H1 (cell line): ENCODE measurements at regions not wholly inside any gene's neighbourhood (a gene's known extent, or its start where the extent isn't known, plus 50 kb on each side); places are given as distances from the start of the nearest gene placed in this dataset.

Source experiments
- CTCF ChIA-PET: fragments of 300-600 bp; sonication (Branson Sonifier 250); formaldehyde crosslinking; loops from one replicate; lab custom pipeline; 2021; ENCODE audit not compliant: partially characterized antibody; lab: Charles Lee
- POLR2A ChIA-PET: fragments of 300-600 bp; sonication (Branson Sonifier 250); formaldehyde crosslinking; loops from one replicate; lab custom pipeline; 2021; ENCODE audit warnings: inconsistent platforms; ENCODE audit not compliant: partially characterized antibody; lab: Charles Lee
- DNase-seq, 2 experiments: peaks; one replicate each; pipeline versions ENCODE4 v3.0.0 to v3.0.0-alpha.2; 2010 to 2022; ENCODE audit warnings: low spot score in 2 of 2, low read depth in 1 of 2, mixed read lengths in 1 of 2
- FAIRE-seq: peaks from 2 replicates; lab custom pipeline; 2011; peaks lifted over from hg19 to GRCh38; lab: Jason Lieb, UNC
- H2AFZ ChIP-seq: 2 replicates; pipeline ENCODE4 v1.8.1; 2012; ENCODE audit warnings: low read length, inconsistent platforms
- H2AK5ac ChIP-seq: 2 replicates; pipeline ENCODE4 v1.6.1; 2013; ENCODE audit warnings: low read depth, low read length
- H2BK120ac ChIP-seq: replicated peaks from 2 replicates; pipeline ENCODE3; 2013; ENCODE audit warnings: low read depth, low read length, inconsistent platforms
- H2BK12ac ChIP-seq: 2 replicates; pipeline ENCODE4 v1.6.1; 2013; ENCODE audit warnings: low read depth, low read length
- H2BK15ac ChIP-seq: 2 replicates; pipeline ENCODE4 v1.6.1; 2013; ENCODE audit warnings: low read length
- H2BK20ac ChIP-seq: 2 replicates; pipeline ENCODE4 v1.6.1; 2013; ENCODE audit warnings: low read length
- H2BK5ac ChIP-seq: 2 replicates; pipeline ENCODE4 v1.6.1; 2013; ENCODE audit warnings: low read depth, low read length
- H3K14ac ChIP-seq: 2 replicates; pipeline ENCODE4 v1.6.1; 2013; ENCODE audit warnings: inconsistent platforms; ENCODE audit not compliant: insufficient read length
- H3K18ac ChIP-seq: 2 replicates; pipeline ENCODE4 v1.6.1; 2013; ENCODE audit warnings: low read length; ENCODE audit errors: extremely low read depth
- H3K23ac ChIP-seq: 2 replicates; pipeline ENCODE4 v1.6.1; 2013; ENCODE audit warnings: inconsistent platforms; ENCODE audit not compliant: insufficient read length
- H3K23me2 ChIP-seq: 2 replicates; pipeline ENCODE4 v1.6.1; 2013; ENCODE audit warnings: low read depth, low read length
- H3K27ac ChIP-seq: 2 replicates; pipeline ENCODE4 v1.6.1; 2011; ENCODE audit warnings: low read depth, low read length, inconsistent platforms
- H3K27me3 ChIP-seq, 4 experiments: replicated peaks in 1 of 4; 1 replicate in 1 of 4; 2 replicates in 3 of 4; pipeline versions ENCODE4 v1.6.1 to v1.8.1; 2011 to 2013; ENCODE audit warnings: low read length in 3 of 4, mild to moderate bottlenecking in 3 of 4, inconsistent platforms in 2 of 4, mixed read lengths in 2 of 4, moderate library complexity in 1 of 4; ENCODE audit not compliant: control insufficient read depth in 3 of 4, insufficient read depth in 3 of 4; ENCODE audit errors: extremely low read depth in 1 of 4
- H3K36me3 ChIP-seq, 4 experiments: 2 replicates each; pipeline versions ENCODE4 v1.6.1 to v1.8.1; 2011 to 2013; ENCODE audit warnings: mild to moderate bottlenecking in 4 of 4, low read length in 3 of 4, moderate library complexity in 2 of 4, control low read depth in 1 of 4, inconsistent platforms in 1 of 4; ENCODE audit not compliant: insufficient read depth in 4 of 4, control insufficient read depth in 2 of 4
- H3K4ac ChIP-seq: replicated peaks from 2 replicates; pipeline ENCODE3; 2013; ENCODE audit warnings: low read length, low read depth, mixed read lengths, inconsistent platforms; ENCODE audit not compliant: insufficient read length
- H3K4me1 ChIP-seq, 4 experiments: replicated peaks in 1 of 4; 1 replicate in 1 of 4; 2 replicates in 3 of 4; pipeline versions ENCODE4 v1.6.1 to v1.8.1; 2011 to 2013; ENCODE audit warnings: low read length in 3 of 4, inconsistent platforms in 2 of 4, mixed read lengths in 1 of 4; ENCODE audit not compliant: insufficient read depth in 4 of 4, control insufficient read depth in 3 of 4
- H3K4me2 ChIP-seq, 2 experiments: 2 replicates each; pipeline versions ENCODE4 v1.6.1 to v1.8.1; 2011 to 2013; ENCODE audit warnings: low read depth in 2 of 2, low read length in 2 of 2, control low read depth in 1 of 2, inconsistent platforms in 1 of 2, mild to moderate bottlenecking in 1 of 2; ENCODE audit not compliant: insufficient read depth in 1 of 2
- H3K4me3 ChIP-seq, 4 experiments: fragments of 200-600, 300-600 bp in 1 of 4; sonication (generic), shearing (Covaris generic), sonication (Bioruptor Twin) in 1 of 4; 2 replicates each; pipeline versions ENCODE4 v1.5.1 to v1.8.1; 2011 to 2016; ENCODE audit warnings: low read length in 4 of 4, low read depth in 3 of 4, control low read depth in 2 of 4, inconsistent platforms in 2 of 4, mild to moderate bottlenecking in 2 of 4, mixed read lengths in 1 of 4, moderate library complexity in 1 of 4; ENCODE audit not compliant: insufficient read depth in 2 of 4; ENCODE audit errors: extremely low read depth in 1 of 4
- H3K56ac ChIP-seq: replicated peaks from 2 replicates; pipeline ENCODE3; 2013; ENCODE audit warnings: low read depth, mild to moderate bottlenecking, mixed read lengths, low read length, inconsistent platforms; ENCODE audit not compliant: insufficient read length
- H3K79me1 ChIP-seq: 2 replicates; pipeline ENCODE4 v1.6.1; 2013; ENCODE audit warnings: low read depth, low read length, control low read depth
- H3K79me2 ChIP-seq, 2 experiments: 2 replicates each; pipeline versions ENCODE4 v1.6.1 to v1.8.1; 2012 to 2013; ENCODE audit warnings: low read length in 2 of 2, mild to moderate bottlenecking in 2 of 2, inconsistent platforms in 1 of 2; ENCODE audit not compliant: insufficient read depth in 2 of 2, control insufficient read depth in 1 of 2
- H3K9ac ChIP-seq, 4 experiments: replicated peaks in 1 of 4; 1 replicate in 1 of 4; 2 replicates in 3 of 4; pipeline versions ENCODE4 v1.6.1 to v1.8.1; 2011 to 2013; ENCODE audit warnings: low read depth in 3 of 4, low read length in 3 of 4, control low read depth in 2 of 4, mild to moderate bottlenecking in 2 of 4, moderate library complexity in 2 of 4, inconsistent platforms in 1 of 4; ENCODE audit errors: extremely low read depth in 1 of 4
- H3K9me3 ChIP-seq, 2 experiments: 2 replicates each; pipeline versions ENCODE4 v1.6.1 to v1.8.1; 2012 to 2013; ENCODE audit warnings: mild to moderate bottlenecking in 2 of 2, moderate library complexity in 2 of 2, control low read depth in 1 of 2, inconsistent platforms in 1 of 2, low read depth in 1 of 2, low read length in 1 of 2, mixed read lengths in 1 of 2; ENCODE audit not compliant: insufficient read depth in 2 of 2
- H4K20me1 ChIP-seq, 2 experiments: replicated peaks in 1 of 2; 2 replicates each; pipeline versions ENCODE3 to v1.8.1; 2011 to 2013; ENCODE audit warnings: inconsistent platforms in 2 of 2, low read length in 2 of 2, mild to moderate bottlenecking in 1 of 2; ENCODE audit not compliant: insufficient read depth in 2 of 2, control insufficient read depth in 1 of 2
- H4K5ac ChIP-seq: 2 replicates; pipeline ENCODE4 v1.6.1; 2013; ENCODE audit warnings: low read length, low read depth, mixed read lengths, inconsistent platforms; ENCODE audit not compliant: insufficient read length
- H4K8ac ChIP-seq: 2 replicates; pipeline ENCODE4 v1.8.0; 2013; ENCODE audit warnings: mild to moderate bottlenecking, moderate library complexity, low read length, inconsistent platforms; ENCODE audit not compliant: insufficient read depth; ENCODE audit errors: extremely low read depth
- H4K91ac ChIP-seq: replicated peaks from 2 replicates; pipeline ENCODE3; 2013; ENCODE audit warnings: low read length, mixed read lengths, inconsistent platforms; ENCODE audit not compliant: insufficient read length
- ATF2 ChIP-seq: IDR thresholded peaks from 2 replicates; pipeline ENCODE4 v1.6.1; 2012; ENCODE audit warnings: low read length, inconsistent platforms
- E2F6 ChIP-seq: IDR thresholded peaks from 2 replicates; pipeline ENCODE4 v1.6.1; 2012; ENCODE audit warnings: inconsistent platforms
- HDAC6 ChIP-seq: IDR thresholded peaks from one replicate; pipeline ENCODE4 v1.7.1; 2012; ENCODE audit warnings: low read depth, mild to moderate bottlenecking, inconsistent platforms, low read length, moderate library complexity
- JUN ChIP-seq: IDR thresholded peaks from 2 replicates; pipeline ENCODE4 v1.6.1; 2011; ENCODE audit warnings: low read depth, mild to moderate bottlenecking, improper control_type of control experiment, low read length
- KDM5A ChIP-seq: fragments of 200-600 bp; IDR thresholded peaks from 2 replicates; pipeline ENCODE4 v1.7.1; 2012; ENCODE audit warnings: mild to moderate bottlenecking, low read length, inconsistent platforms, mixed read lengths
- MAFK ChIP-seq: IDR thresholded peaks from 2 replicates; pipeline ENCODE4 v1.6.1; 2012; ENCODE audit warnings: low read depth, mild to moderate bottlenecking, improper control_type of control experiment, low read length
- MAX ChIP-seq: IDR thresholded peaks from 2 replicates; pipeline ENCODE4 v1.6.1; 2012; ENCODE audit warnings: inconsistent platforms
- NRF1 ChIP-seq: IDR thresholded peaks from 2 replicates; pipeline ENCODE4 v1.6.1; 2011; ENCODE audit warnings: mild to moderate bottlenecking, low read depth, low read length, improper control_type of control experiment
- SP4 ChIP-seq: IDR thresholded peaks from 2 replicates; pipeline ENCODE4 v1.6.1; 2012; ENCODE audit warnings: low read length, inconsistent platforms
- WGBS, 2 experiments: shearing (Covaris generic) in 1 of 2; methylation state at CpG; one replicate each; pipeline versions ENCODE4 v1.1.6 to v1.1.7; 2013 to 2015; ENCODE audit warnings: low lambda C conversion rate in 2 of 2, mixed read lengths in 2 of 2, inconsistent platforms in 1 of 2, low coverage in 1 of 2, missing lambda C conversion rate in 1 of 2; ENCODE audit not compliant: insufficient replicate concordance in 2 of 2, insufficient coverage in 1 of 2, insufficient read length in 1 of 2; ENCODE audit errors: extremely low coverage in 1 of 2, missing lambda C conversion rate in 1 of 2; 5-methylcytosine and 5-hydroxymethylcytosine counted together

- peaks cover 4 to 9% (median 8%) of the 10 kb centered on the region in 4 experiments; a peak in 6 of 7 replicates for H3K4me1 ChIP-seq
- WGBS, 2 experiments: 94% methylated on average over 25 of the region's 25 CpGs; no CpG with 5 or more reads in 1 of the 2 experiments
- H3K79me1 ChIP-seq: no peaks in the 10 kb centered on the region
- H2BK120ac ChIP-seq: no peak overlapping the region
- no peak for DNase-seq
- no peak overlapping the region for H4K5ac ChIP-seq
- H3K36me3 ChIP-seq: no peaks in the 10 kb centered on the region
- H3K23ac ChIP-seq: no peak overlapping the region
- no peaks in the 10 kb centered on the region; the same call in 1 of the 2 replicates for H3K23me2 ChIP-seq
- no peak overlapping the region for H4K91ac ChIP-seq
- no peak overlapping the region for H3K4ac ChIP-seq
- H2BK20ac ChIP-seq: no peak overlapping the region
- H3K9me3 ChIP-seq: no peaks in the 10 kb centered on the region
- H3K27me3 ChIP-seq: peaks cover 0 to 2% (median 0%) of the 10 kb centered on the region in 4 experiments; a peak in 1 of 7 replicates
- POLR2A ChIA-PET: no interaction called here
- no peak overlapping the region for H3K18ac ChIP-seq
- H2BK15ac ChIP-seq: no peak overlapping the region
- no peak overlapping the region for H3K27ac ChIP-seq
- H3K56ac ChIP-seq: no peak overlapping the region
- H2AK5ac ChIP-seq: no peak overlapping the region
- no peaks in the 10 kb centered on the region for H3K79me2 ChIP-seq
- H3K4me2 ChIP-seq: no peak overlapping the region
- H4K20me1 ChIP-seq: no peaks in the 10 kb centered on the region
- H2AFZ ChIP-seq: no peak overlapping the region
- 0 out of 2 replicates have a peak overlapping the region, but pooled peaks have one; percentile 22 for H2BK12ac ChIP-seq
- no peak overlapping the region for H4K8ac ChIP-seq
- FAIRE-seq: no peak
- no peak overlapping the region for H3K9ac ChIP-seq
- no peak overlapping the region for H3K4me3 ChIP-seq
- H3K14ac ChIP-seq: no peak overlapping the region
- no peak overlapping the region for H2BK5ac ChIP-seq
- TF ChIP-seq ATF2 (no peak), KDM5A (no peak), NRF1 (no peak), MAFK (no peak), SP4 (no peak), E2F6 (peak; percentile 83), HDAC6 (no peak), MAX (0 out of 2 replicates have a peak, but pooled peaks have one; percentile 16), JUN (no peak)
- TF ChIP-seq, all 59 proteins: peak for 2
- CTCF ChIA-PET: no interaction called here
Measured at GRCh38 chr6:168160506-168161370, 81.7 kb upstream of the FRMD1 start.
